GM23248 (cell line): ENCODE measurements at regions not wholly inside any gene's neighbourhood (a gene's known extent, or its start where the extent isn't known, plus 50 kb on each side); places are given as distances from the start of the nearest gene placed in this dataset.

Experiments used
- DNase-seq: peaks from one replicate; pipeline ENCODE4 v3.0.0-alpha.2; 2015
- H2AFZ ChIP-seq: fragments of 200-600 bp; sonication (generic); 2 replicates; pipeline ENCODE4 v1.6.1; 2016; ENCODE audit warnings: antibody characterized with exemption
- H3F3A ChIP-seq: fragments of 200-600 bp; sonication (generic); 2 replicates; pipeline ENCODE4 v1.6.1; 2016; ENCODE audit warnings: mild to moderate bottlenecking, antibody characterized with exemption, mixed run types; ENCODE audit not compliant: insufficient read depth
- H3K27ac ChIP-seq: fragments of 200-600 bp; sonication (generic); 2 replicates; pipeline ENCODE4 v1.5.1; 2016; ENCODE audit warnings: mild to moderate bottlenecking
- H3K27me3 ChIP-seq: fragments of 200-600 bp; sonication (generic); replicated peaks from 2 replicates; pipeline ENCODE4 v1.6.1; 2016; ENCODE audit warnings: mild to moderate bottlenecking; ENCODE audit not compliant: insufficient read depth
- H3K36me3 ChIP-seq: fragments of 200-600 bp; sonication (generic); 2 replicates; pipeline ENCODE4 v1.6.1; 2016; ENCODE audit warnings: low read depth, mild to moderate bottlenecking
- H3K4me1 ChIP-seq: fragments of 200-600 bp; sonication (generic); 2 replicates; pipeline ENCODE4 v1.6.1; 2016; ENCODE audit warnings: mild to moderate bottlenecking; ENCODE audit not compliant: insufficient read depth
- H3K4me2 ChIP-seq: fragments of 200-600 bp; sonication (generic); one replicate; pipeline ENCODE4 v1.6.1; 2016; ENCODE audit warnings: mild to moderate bottlenecking; ENCODE audit not compliant: unreplicated experiment
- H3K4me3 ChIP-seq: fragments of 200-600 bp; sonication (generic); 2 replicates; pipeline ENCODE4 v1.5.1; 2016; ENCODE audit warnings: mild to moderate bottlenecking
- H3K79me2 ChIP-seq: fragments of 200-600 bp; sonication (generic); 2 replicates; pipeline ENCODE4 v1.6.1; 2016; ENCODE audit warnings: mild to moderate bottlenecking; ENCODE audit not compliant: insufficient read depth
- H3K9ac ChIP-seq: fragments of 200-600 bp; sonication (generic); 2 replicates; pipeline ENCODE4 v1.6.1; 2016; ENCODE audit warnings: mild to moderate bottlenecking
- H3K9me2 ChIP-seq: fragments of 200-600 bp; sonication (generic); 2 replicates; pipeline ENCODE4 v1.6.1; 2016; ENCODE audit warnings: mixed run types, mild to moderate bottlenecking, moderate library complexity; ENCODE audit not compliant: insufficient read depth
- H3K9me3 ChIP-seq: fragments of 200-600 bp; sonication (generic); one replicate; pipeline ENCODE4 v1.6.1; 2017; ENCODE audit warnings: low read depth
- H4K20me1 ChIP-seq: fragments of 200-600 bp; sonication (generic); 2 replicates; pipeline ENCODE4 v1.6.0; 2016; ENCODE audit not compliant: insufficient read depth
- EZH2 ChIP-seq: fragments of 200-600 bp; sonication (generic); IDR thresholded peaks from 2 replicates; pipeline ENCODE4 v1.6.1; 2018; ENCODE audit warnings: antibody characterized with exemption, mild to moderate bottlenecking; ENCODE audit not compliant: insufficient read depth, poor library complexity, severe bottlenecking
- EZH2phosphoT487 ChIP-seq: fragments of 200-600 bp; sonication (generic); IDR thresholded peaks from 2 replicates; pipeline ENCODE4 v1.6.1; 2018; ENCODE audit warnings: antibody characterized with exemption, moderate library complexity, mild to moderate bottlenecking, low read depth; ENCODE audit not compliant: insufficient read depth
- WGBS, 2 experiments: methylation state at CpG; one replicate each; pipeline ENCODE4 v1.1.6; 2015 to 2017; ENCODE audit warnings: low lambda C conversion rate in 2 of 2, low coverage in 1 of 2; ENCODE audit errors: missing lambda C conversion rate in 2 of 2; 5-methylcytosine and 5-hydroxymethylcytosine counted together
- in situ Hi-C: fragments of 300-500 bp; cut with MboI; formaldehyde crosslinking; loops from 2 replicates; pipeline ENCODE4 v1.15.0; 2020

DNA sequence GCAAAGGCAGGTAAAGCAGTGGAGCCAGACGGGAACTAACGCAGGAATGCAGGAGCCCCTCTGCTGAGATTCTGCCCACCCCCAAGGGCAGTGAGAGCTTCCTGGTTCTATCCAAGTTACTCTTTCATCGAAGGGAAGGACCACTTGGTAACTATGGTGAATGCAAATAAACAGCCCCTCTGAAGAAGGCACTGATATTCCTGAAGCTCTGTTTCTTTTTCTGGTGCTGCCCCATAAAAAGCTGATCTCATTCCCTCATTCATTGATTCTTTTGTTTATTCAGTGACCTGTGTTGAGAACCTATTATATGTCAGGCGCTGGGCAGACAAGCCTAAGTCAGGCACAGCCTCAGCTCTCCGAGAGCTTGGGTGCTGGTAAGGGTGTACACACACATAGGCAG, 217.3 kb downstream of the SNX10 start:
- 66% methylated on average over 5 of the region's 5 CpGs for WGBS, 2 experiments
- Histone ChIP-seq H3K4me3 (no peak overlapping the region), H3K4me2 (no peak overlapping the region), H3K9me2 (no peaks in the 10 kb centered on the region), H3F3A (no peaks in the 10 kb centered on the region), H3K9me3 (no peaks in the 10 kb centered on the region), H2AFZ (no peak overlapping the region), H3K79me2 (no peaks in the 10 kb centered on the region), H4K20me1 (no peaks in the 10 kb centered on the region), H3K9ac (no peak overlapping the region), H3K4me1 (no peaks in the 10 kb centered on the region), H3K27me3 (peaks cover 8% of the 10 kb centered on the region; the same call in 1 of the 2 replicates), H3K27ac (no peak overlapping the region), H3K36me3 (no peaks in the 10 kb centered on the region)
- TF ChIP-seq EZH2phosphoT487 = no peak
- TF ChIP-seq EZH2 = no peak
- DNase-seq = no peak
- in situ Hi-C loops = no loop called here

DNA sequence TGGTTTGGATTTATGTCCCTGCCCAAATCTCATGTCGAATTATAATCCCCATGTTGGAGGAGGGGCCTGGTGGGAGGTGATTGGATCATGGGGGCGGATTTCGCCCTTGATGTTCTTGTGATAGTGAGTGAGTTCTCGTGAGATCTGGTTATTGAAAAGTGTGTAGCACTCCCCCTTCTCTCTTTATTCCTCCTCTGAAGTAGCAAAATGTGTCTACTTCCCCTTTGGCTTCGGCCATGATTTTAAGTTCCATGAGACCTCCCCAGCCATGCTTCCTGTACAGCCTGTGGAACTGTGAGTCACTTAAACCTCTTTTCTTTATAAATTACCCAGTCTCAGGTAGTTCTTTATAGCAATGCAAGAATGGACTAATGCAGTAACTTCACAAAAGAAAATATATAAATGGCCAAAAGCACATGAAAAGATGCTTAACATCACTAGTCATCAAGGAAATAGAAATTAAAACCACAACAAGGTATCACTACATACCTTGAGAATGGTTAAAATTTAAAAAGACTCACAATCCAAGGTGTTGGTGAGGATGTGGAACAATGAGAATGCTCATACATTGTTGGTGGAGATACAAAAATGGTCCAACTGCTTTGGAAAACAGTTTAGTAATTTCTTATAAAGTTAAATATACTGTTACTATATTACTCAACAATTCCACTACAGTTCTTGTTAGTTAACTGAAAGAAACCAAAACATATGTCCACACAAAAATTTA, 218.7 kb downstream of the SNX10 start:
- Histone ChIP-seq H3K79me2 (no peaks in the 10 kb centered on the region), H4K20me1 (no peaks in the 10 kb centered on the region), H3K27ac (no peak overlapping the region), H3K27me3 (peaks cover 5% of the 10 kb centered on the region; the same call in 1 of the 2 replicates), H3K9me3 (no peaks in the 10 kb centered on the region), H3K9me2 (no peaks in the 10 kb centered on the region), H3F3A (no peaks in the 10 kb centered on the region), H3K9ac (no peak overlapping the region), H3K36me3 (no peaks in the 10 kb centered on the region), H2AFZ (no peak overlapping the region), H3K4me3 (no peak overlapping the region), H3K4me1 (no peaks in the 10 kb centered on the region), H3K4me2 (no peak overlapping the region)
- no peak for TF ChIP-seq EZH2
- TF ChIP-seq EZH2phosphoT487 = no peak
- WGBS, 2 experiments = 52 to 66% methylated on average over 5 of the region's 5 CpGs
- no peak for DNase-seq
- in situ Hi-C loops = no loop called here

DNA sequence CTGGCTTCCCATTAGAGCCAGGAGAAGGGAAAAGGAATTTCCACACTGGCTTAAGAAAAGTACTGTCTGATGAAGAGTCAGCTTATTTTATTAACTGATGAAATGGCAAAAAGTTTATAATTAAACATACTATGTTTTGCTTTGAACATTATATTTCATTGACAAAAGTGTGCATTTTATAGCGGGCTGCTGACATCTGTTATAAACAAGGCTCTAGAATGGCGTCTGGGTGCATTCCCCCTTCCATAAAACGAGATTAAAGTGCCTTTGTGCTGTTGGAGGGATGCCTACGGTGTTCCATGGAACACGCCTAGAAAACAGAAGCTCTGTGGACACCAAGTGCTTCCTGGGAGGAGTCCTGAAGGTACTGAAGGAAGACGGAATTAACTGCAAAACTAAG, 220.2 kb downstream of the SNX10 start:
- no peak overlapping the region for H2AFZ ChIP-seq
- H3K9me3 ChIP-seq = no peaks in the 10 kb centered on the region
- TF ChIP-seq EZH2 (no peak), EZH2phosphoT487 (no peak)
- no peaks in the 10 kb centered on the region for H3K79me2 ChIP-seq
- H3K4me1 ChIP-seq = no peaks in the 10 kb centered on the region
- peaks cover 5% of the 10 kb centered on the region; the same call in 1 of the 2 replicates for H3K27me3 ChIP-seq
- 36 to 39% methylated on average over 6 of the region's 6 CpGs for WGBS, 2 experiments
- no peak overlapping the region for H3K27ac ChIP-seq
- no peaks in the 10 kb centered on the region for H3F3A ChIP-seq
- in situ Hi-C loops = no loop called here
- H3K4me2 ChIP-seq = no peak overlapping the region
- no peaks in the 10 kb centered on the region for H3K36me3 ChIP-seq
- no peaks in the 10 kb centered on the region for H4K20me1 ChIP-seq
- no peaks in the 10 kb centered on the region for H3K9me2 ChIP-seq
- DNase-seq = no peak
- no peak overlapping the region for H3K4me3 ChIP-seq
- no peak overlapping the region for H3K9ac ChIP-seq

DNA sequence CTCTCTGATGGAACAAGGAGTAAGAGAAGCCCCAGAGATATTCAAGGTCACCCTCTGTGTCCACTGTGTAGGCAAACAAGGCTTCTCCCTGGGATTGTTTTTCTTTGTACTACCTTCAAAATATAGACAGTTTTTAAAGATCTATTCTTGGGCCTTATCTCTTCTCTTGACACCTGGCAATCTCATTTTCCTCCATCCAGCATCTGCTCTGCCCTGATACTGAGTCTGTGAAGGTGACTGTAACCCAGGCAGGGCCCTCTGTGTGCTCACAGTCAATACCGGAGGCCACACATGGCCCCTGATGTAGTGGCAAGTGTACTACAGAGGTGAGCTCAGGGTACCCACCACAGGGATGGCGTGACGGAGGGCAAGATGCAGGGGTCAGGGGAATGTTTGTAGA, 221.1 kb downstream of the SNX10 start:
- in situ Hi-C loops = no loop called here
- H3K9me2 ChIP-seq = no peaks in the 10 kb centered on the region

More for the DNA sequence above, 221.1 kb downstream of the SNX10 start:
- H3K36me3 ChIP-seq = no peaks in the 10 kb centered on the region
- no peak for DNase-seq
- no peak overlapping the region for H3K9ac ChIP-seq
- no peak overlapping the region for H3K4me2 ChIP-seq
- no peaks in the 10 kb centered on the region for H3K4me1 ChIP-seq
- no peaks in the 10 kb centered on the region for H3K79me2 ChIP-seq
- H3K9me3 ChIP-seq = no peaks in the 10 kb centered on the region
- H3K4me3 ChIP-seq = no peak overlapping the region
- no peak overlapping the region for H2AFZ ChIP-seq
- TF ChIP-seq EZH2phosphoT487 (no peak), EZH2 (no peak)
- H3K27ac ChIP-seq = no peak overlapping the region
- no peaks in the 10 kb centered on the region for H3F3A ChIP-seq
- peaks cover 5% of the 10 kb centered on the region; the same call in 1 of the 2 replicates for H3K27me3 ChIP-seq
- WGBS, 2 experiments = 39% methylated on average over 3 of the region's 3 CpGs
- H4K20me1 ChIP-seq = no peaks in the 10 kb centered on the region
